ENCODE measurements at regions not wholly inside any gene's neighbourhood (a gene's known extent, or its start where the extent isn't known, plus 50 kb on each side); places are given as distances from the start of the nearest gene placed in this dataset.
"Not testable (repeated sequence)": the region's sequence is repeated elsewhere in the genome, so short reads cannot be mapped to it uniquely, and the experiment has no call there.

- Mint-ChIP-seq H3K27me3 (peaks cover 10% of the 10 kb centered on the region), H3K9me3 (peaks cover 28% of the 10 kb centered on the region), H3K4me1 (no peaks in the 10 kb centered on the region), H3K36me3 (ENCODE audit: low read depth) (peaks cover 3% of the 10 kb centered on the region), H3K27ac (no peak overlapping the region), H3K4me3 (no peak overlapping the region)
- DNase-seq, result no peak
- ChIA-PET POLR2A (no interaction called here), CTCF (no interaction called here)
Observed at GRCh38 chr6:170200458-170200891, 90.4 kb downstream of the DLL1 start.

DNA sequence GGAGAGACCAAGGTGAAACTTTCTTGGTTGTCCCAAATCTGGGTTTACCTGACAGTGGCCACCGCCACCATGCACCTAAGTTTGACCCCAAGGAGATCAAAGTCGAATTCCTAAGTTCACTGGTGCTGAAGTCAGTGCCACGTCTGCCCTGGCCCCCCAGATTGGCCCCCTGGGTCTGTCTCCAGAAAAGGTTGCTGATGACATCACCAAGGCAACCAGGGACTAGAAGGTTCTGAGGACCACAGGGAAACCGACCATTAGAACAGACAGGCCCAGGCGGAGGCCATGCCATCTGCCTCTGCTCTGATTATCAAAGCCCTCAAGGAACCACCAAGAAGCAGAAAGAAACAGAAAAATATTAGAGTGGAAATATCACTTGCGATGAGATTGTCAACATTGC is 91.2 kb downstream of the DLL1 start:
- Mint-ChIP-seq H3K27me3 (peaks cover 10% of the 10 kb centered on the region), H3K4me1 (no peaks in the 10 kb centered on the region), H3K36me3 (ENCODE audit: low read depth) (peaks cover 6% of the 10 kb centered on the region), H3K27ac (no peak overlapping the region), H3K4me3 (no peak overlapping the region), H3K9me3 (peaks cover 30% of the 10 kb centered on the region)
- POLR2A ChIA-PET, result no interaction called here
- CTCF ChIA-PET, result no interaction called here
- DNase-seq, result no peak

GRCh38 chr6:170198298-170198697 is 92.6 kb downstream of the DLL1 start:
- POLR2A ChIA-PET, result no interaction called here
- peaks cover 17% of the 10 kb centered on the region for H3K27me3 Mint-ChIP-seq
- H3K36me3 Mint-ChIP-seq (ENCODE audit: low read depth), result peaks cover 6% of the 10 kb centered on the region
- DNase-seq, result no peak
- CTCF ChIA-PET, result no interaction called here
- no peak overlapping the region for H3K4me3 Mint-ChIP-seq
- no peak overlapping the region for H3K27ac Mint-ChIP-seq
- H3K9me3 Mint-ChIP-seq, result peaks cover 30% of the 10 kb centered on the region
- no peaks in the 10 kb centered on the region for H3K4me1 Mint-ChIP-seq

DNA sequence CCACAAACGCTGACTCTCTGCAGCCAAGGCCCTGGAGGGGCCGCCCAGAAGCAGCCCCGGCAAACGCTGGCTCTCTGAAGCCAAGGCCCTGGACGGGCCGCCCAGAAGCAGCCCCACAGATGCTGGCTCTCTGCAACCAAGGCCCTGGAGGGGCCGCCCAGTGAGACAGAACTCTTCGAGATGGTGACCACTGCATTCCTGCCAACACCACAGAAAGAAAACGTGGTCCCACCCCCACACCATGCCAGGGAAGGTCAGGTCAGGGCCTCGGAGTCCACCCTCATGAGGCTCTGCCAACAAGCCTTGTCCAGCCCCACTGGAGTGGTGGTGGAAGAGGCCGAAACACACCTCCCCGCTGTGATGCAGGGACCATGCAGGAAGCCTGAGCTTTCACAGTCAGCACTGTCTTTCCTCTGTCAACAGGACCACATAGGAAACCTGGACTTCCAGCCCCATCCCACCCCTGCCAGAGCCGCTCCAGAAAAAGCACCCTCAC is 97.5 kb downstream of the DLL1 start:
- Mint-ChIP-seq H3K27ac (no peak overlapping the region), H3K4me3 (no peak overlapping the region), H3K4me1 (no peaks in the 10 kb centered on the region), H3K36me3 (ENCODE audit: low read depth) (peaks cover 6% of the 10 kb centered on the region), H3K27me3 (peaks cover 17% of the 10 kb centered on the region), H3K9me3 (peaks cover 27% of the 10 kb centered on the region)
- DNase-seq, result no peak
- ChIA-PET POLR2A (no interaction called here), CTCF (no interaction called here)

GRCh38 chr6:170192905-170193304 is 98.0 kb downstream of the DLL1 start:
- H3K27ac Mint-ChIP-seq, result no peak overlapping the region
- H3K9me3 Mint-ChIP-seq, result peaks cover 27% of the 10 kb centered on the region
- DNase-seq, result no peak
- POLR2A ChIA-PET, result no interaction called here
- H3K36me3 Mint-ChIP-seq (ENCODE audit: low read depth), result peaks cover 6% of the 10 kb centered on the region
- H3K27me3 Mint-ChIP-seq, result peaks cover 15% of the 10 kb centered on the region
- CTCF ChIA-PET, result no interaction called here
- H3K4me3 Mint-ChIP-seq, result no peak overlapping the region
- no peaks in the 10 kb centered on the region for H3K4me1 Mint-ChIP-seq

DNA sequence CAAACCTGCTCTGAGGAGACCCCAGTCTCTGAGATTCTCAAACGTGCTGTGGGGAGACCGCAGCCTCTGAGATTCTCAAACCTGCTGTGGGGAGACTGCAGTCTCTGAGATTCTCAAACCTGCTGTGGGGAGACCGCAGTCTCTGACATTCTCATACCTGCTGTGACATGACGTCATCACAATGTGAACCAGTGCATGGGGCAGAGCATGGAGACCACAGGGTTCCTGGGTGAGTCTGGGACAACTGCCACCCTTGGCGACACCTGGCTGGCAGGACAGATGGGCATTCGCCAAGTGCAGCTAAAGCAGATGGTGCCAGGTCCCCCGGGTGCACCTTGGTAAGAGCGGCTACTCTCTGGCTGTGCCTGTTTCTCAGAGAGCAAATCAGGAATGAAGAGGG is 98.8 kb downstream of the DLL1 start:
- DNase-seq; H3K27ac Mint-ChIP-seq; H3K4me3 Mint-ChIP-seq; POLR2A ChIA-PET; H3K4me1 Mint-ChIP-seq; H3K36me3 Mint-ChIP-seq (ENCODE audit: low read depth); CTCF ChIA-PET: not testable (repeated sequence)
- Mint-ChIP-seq H3K9me3 (peaks cover 23% of the 10 kb centered on the region), H3K27me3 (peaks cover 15% of the 10 kb centered on the region)

GRCh38 chr6:170190046-170190445 is 100.8 kb downstream of the DLL1 start:
- CTCF ChIA-PET, result no interaction called here
- peak; percentile 3 for DNase-seq
- H3K4me3 Mint-ChIP-seq, result no peak overlapping the region
- peaks cover 7% of the 10 kb centered on the region for H3K27me3 Mint-ChIP-seq
- H3K36me3 Mint-ChIP-seq (ENCODE audit: low read depth), result no peaks in the 10 kb centered on the region
- no peak overlapping the region for H3K27ac Mint-ChIP-seq
- H3K4me1 Mint-ChIP-seq, result no peaks in the 10 kb centered on the region
- peaks cover 9% of the 10 kb centered on the region for H3K9me3 Mint-ChIP-seq
- POLR2A ChIA-PET, result no interaction called here

GRCh38 chr6:170189236-170189635 is 101.6 kb downstream of the DLL1 start:
- peak; percentile 1 for DNase-seq
- Mint-ChIP-seq H3K9me3 (peaks cover 4% of the 10 kb centered on the region), H3K4me1 (no peaks in the 10 kb centered on the region), H3K27me3 (peaks cover 6% of the 10 kb centered on the region), H3K4me3 (no peak overlapping the region), H3K36me3 (ENCODE audit: low read depth) (no peaks in the 10 kb centered on the region), H3K27ac (no peak overlapping the region)
- CTCF ChIA-PET, result no interaction called here
- POLR2A ChIA-PET, result no interaction called here

GRCh38 chr6:170188571-170189001 is 102.3 kb downstream of the DLL1 start:
- ChIA-PET POLR2A (no interaction called here), CTCF (no interaction called here)
- Mint-ChIP-seq H3K27ac (no peak overlapping the region), H3K4me3 (no peak overlapping the region), H3K4me1 (no peaks in the 10 kb centered on the region), H3K9me3 (peaks cover 1% of the 10 kb centered on the region), H3K36me3 (ENCODE audit: low read depth) (no peaks in the 10 kb centered on the region), H3K27me3 (no peaks in the 10 kb centered on the region)
- DNase-seq, result peak; percentile 4

- CTCF ChIA-PET, result no interaction called here
- no peaks in the 10 kb centered on the region for H3K27me3 Mint-ChIP-seq
- no peak for DNase-seq
- peaks cover 7% of the 10 kb centered on the region for H3K9me3 Mint-ChIP-seq
- H3K4me1 Mint-ChIP-seq, result no peaks in the 10 kb centered on the region
- no peaks in the 10 kb centered on the region for H3K36me3 Mint-ChIP-seq (ENCODE audit: low read depth)
- POLR2A ChIA-PET, result no interaction called here
- no peak overlapping the region for H3K4me3 Mint-ChIP-seq
- H3K27ac Mint-ChIP-seq, result no peak overlapping the region
Observed at GRCh38 chr6:170187669-170188566, 103.0 kb downstream of the DLL1 start.

DNA sequence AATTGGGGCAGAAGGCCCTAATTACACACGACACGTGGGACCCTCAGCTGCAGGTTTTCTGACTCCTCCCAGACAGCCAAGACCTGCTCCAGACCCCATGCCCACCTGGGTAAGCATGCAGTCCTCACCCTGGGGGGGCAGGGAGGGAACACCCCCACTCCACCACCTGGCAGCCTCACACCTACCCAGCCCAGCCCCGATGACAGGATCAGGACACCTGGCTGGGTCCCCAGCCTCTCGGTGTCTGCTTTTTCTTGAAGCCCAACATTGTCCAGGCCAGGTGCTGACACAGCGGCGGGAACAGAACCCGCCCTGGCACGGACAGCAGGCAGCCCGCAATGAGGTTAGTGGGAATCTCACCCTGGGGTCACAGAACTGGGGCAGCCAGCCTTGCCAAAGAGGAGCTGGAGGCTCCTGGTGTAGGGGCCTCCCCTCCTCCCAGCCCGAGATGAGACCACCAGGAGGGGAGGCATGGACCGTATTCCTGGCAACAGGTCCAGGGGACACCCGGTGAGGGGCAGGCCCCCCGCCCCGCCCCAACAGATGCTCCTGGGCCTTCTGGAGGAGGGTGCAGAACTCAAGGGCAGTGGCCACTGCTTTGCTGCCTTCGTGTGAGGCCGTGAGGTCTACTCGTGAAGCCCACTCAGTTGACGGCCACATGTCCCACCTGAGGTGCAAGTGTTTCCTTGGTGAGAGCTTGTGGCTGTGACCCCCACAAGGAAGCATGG is 103.8 kb downstream of the DLL1 start:
- Mint-ChIP-seq H3K36me3 (ENCODE audit: low read depth) (no peaks in the 10 kb centered on the region), H3K9me3 (peaks cover 13% of the 10 kb centered on the region), H3K27me3 (no peaks in the 10 kb centered on the region), H3K27ac (no peak overlapping the region), H3K4me3 (no peak overlapping the region), H3K4me1 (no peaks in the 10 kb centered on the region)
- ChIA-PET CTCF (no interaction called here), POLR2A (no interaction called here)
- no peak for DNase-seq

GRCh38 chr6:170186006-170186935 is 104.6 kb downstream of the DLL1 start:
- Mint-ChIP-seq H3K9me3 (peaks cover 17% of the 10 kb centered on the region), H3K27ac (no peak overlapping the region), H3K36me3 (ENCODE audit: low read depth) (no peaks in the 10 kb centered on the region), H3K4me3 (no peak overlapping the region), H3K27me3 (no peaks in the 10 kb centered on the region), H3K4me1 (no peaks in the 10 kb centered on the region)
- ChIA-PET CTCF (no interaction called here), POLR2A (no interaction called here)
- DNase-seq, result peak; percentile 1

Data from activated CD4-positive, alpha-beta T cell treated with anti-CD3 and anti-CD28 coated beads, Interleukin-2, amount 10 ng/mL, durations not matched to agents 7 days and 5 days (primary cell).